ENCODE measurements at regions not wholly inside any gene's neighbourhood (a gene's known extent, or its start where the extent isn't known, plus 50 kb on each side); places are given as distances from the start of the nearest gene placed in this dataset.

DNA sequence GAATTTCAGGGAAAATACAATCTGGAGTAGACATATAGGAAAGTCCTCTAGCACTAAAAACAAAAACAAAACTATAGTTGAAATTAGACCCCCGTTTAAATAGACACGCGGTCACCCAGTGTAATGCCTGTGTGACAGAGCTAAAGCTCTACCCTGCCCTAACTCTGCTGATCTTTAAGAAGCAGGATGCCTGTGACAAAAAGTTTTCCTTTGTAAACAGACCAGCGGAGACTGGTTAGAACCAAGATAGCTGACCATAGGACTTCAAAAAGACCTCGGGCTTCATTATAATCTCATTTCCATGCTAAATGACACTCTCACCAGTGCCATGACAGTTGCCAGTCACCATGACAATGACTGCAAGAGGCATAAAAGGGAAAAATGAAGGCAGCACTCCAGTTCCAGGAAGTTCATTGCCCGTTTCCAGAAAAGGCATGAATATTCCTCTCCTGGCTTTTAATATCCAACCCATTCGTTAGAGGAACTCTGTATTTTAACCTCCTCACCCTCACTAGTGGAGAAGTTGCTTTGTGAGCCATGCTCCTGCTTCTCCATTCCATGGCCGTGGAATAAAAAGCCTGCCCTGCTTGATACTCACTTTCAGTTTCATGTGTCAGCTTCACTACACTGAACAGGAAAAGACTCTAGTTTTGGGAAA is 157.2 kb upstream of the COPS8 start:
- DNase-seq, result peak; percentile 10 to 51 (median 21)
- H3K4me3 ChIP-seq (ENCODE audit: control insufficient read depth in 1 of 7, extremely low read depth in 1 of 7, insufficient read depth in 4 of 7, low read depth in 2 of 7, low read length in 6 of 7), result peak overlapping the region in 5 of 7 experiments; percentile 35 to 85 (median 65)

DNA sequence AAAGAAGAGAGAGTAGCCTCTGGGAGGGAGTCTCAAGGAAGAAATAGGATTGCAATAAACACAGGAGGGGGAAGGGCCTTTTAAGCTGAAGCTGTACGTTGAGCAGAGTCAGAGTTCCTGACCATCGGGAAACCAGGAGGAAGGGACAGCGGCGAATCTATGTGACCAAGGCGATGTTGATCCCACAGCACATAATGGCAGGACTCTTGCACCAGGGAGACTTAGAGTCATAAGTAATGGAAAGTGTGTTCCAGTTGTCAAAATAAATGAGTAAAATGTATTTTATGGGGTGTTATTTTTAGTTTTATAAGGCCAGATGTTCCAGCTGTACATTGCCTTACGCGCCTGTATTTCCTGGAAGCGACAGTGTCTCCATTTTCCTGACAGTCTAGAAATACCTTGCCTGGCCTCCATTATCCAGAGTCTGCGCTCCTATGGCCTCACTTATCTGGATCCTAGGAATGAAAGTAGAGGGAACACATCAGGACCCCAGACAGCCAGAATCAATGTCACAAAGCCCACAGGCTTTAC is 152.8 kb upstream of the COPS8 start:
- peaks cover 0 to 6% (median 0%) of the 10 kb centered on the region in 4 experiments for H3K4me1 ChIP-seq (ENCODE audit: control extremely low read depth in 1 of 4, control insufficient read depth in 4 of 4, insufficient read depth in 4 of 4, low read length in 3 of 4)
- no peaks in the 10 kb centered on the region for H3K9me3 ChIP-seq (ENCODE audit: control extremely low read depth in 1 of 5, control insufficient read depth in 4 of 5, insufficient read depth in 2 of 5, low read depth in 1 of 5, low read length in 4 of 5)
- no peak for DNase-seq
- no peak overlapping the region for H3K4me3 ChIP-seq (ENCODE audit: control insufficient read depth in 1 of 7, extremely low read depth in 1 of 7, insufficient read depth in 4 of 7, low read depth in 2 of 7, low read length in 6 of 7)
- no peak overlapping the region for H3K27ac ChIP-seq (ENCODE audit: insufficient read depth in 1 of 2, low read depth in 1 of 2, low read length in 2 of 2, poor library complexity in 1 of 2, severe bottlenecking in 2 of 2)
- ChIA-PET CTCF (no interaction called here), POLR2A (no interaction called here)
- H3K27me3 ChIP-seq (replicated peaks in 2 of 5; ENCODE audit: control insufficient read depth in 4 of 5, insufficient read depth in 5 of 5, low read length in 4 of 5), result peaks cover 0 to 8% (median 0%) of the 10 kb centered on the region in 5 experiments
- H3K36me3 ChIP-seq (ENCODE audit: control insufficient read depth in 4 of 4, insufficient read depth in 4 of 4, low read length in 3 of 4), result no peaks in the 10 kb centered on the region
- WGBS (ENCODE audit: insufficient coverage), result 95% methylated on average over 8 of the region's 9 CpGs

More for the DNA sequence above, 157.2 kb upstream of the COPS8 start:
- no peaks in the 10 kb centered on the region for H3K9me3 ChIP-seq (ENCODE audit: control extremely low read depth in 1 of 5, control insufficient read depth in 4 of 5, insufficient read depth in 2 of 5, low read depth in 1 of 5, low read length in 4 of 5)
- POLR2A ChIA-PET, result interaction anchor here (0.6 kb wide), 1 partner anchor 146 kb away, joined by 3 read pairs; no protein-coding TSS in a partner anchor
- no peak overlapping the region for H3K27ac ChIP-seq (ENCODE audit: insufficient read depth in 1 of 2, low read depth in 1 of 2, low read length in 2 of 2, poor library complexity in 1 of 2, severe bottlenecking in 2 of 2)
- peaks cover 0 to 2% (median 0%) of the 10 kb centered on the region in 5 experiments for H3K27me3 ChIP-seq (replicated peaks in 2 of 5; ENCODE audit: control insufficient read depth in 4 of 5, insufficient read depth in 5 of 5, low read length in 4 of 5)
- peaks cover 0 to 6% (median 0%) of the 10 kb centered on the region in 4 experiments for H3K4me1 ChIP-seq (ENCODE audit: control extremely low read depth in 1 of 4, control insufficient read depth in 4 of 4, insufficient read depth in 4 of 4, low read length in 3 of 4)
- no peaks in the 10 kb centered on the region for H3K36me3 ChIP-seq (ENCODE audit: control insufficient read depth in 4 of 4, insufficient read depth in 4 of 4, low read length in 3 of 4)
- CTCF ChIA-PET, result interaction anchor here (0.7 kb wide), 2 partner anchors 13 to 16 kb away, joined by 3 read pairs; no protein-coding TSS in a partner anchor
- 2% methylated on average over 7 of the region's 8 CpGs for WGBS (ENCODE audit: insufficient coverage)

DNA sequence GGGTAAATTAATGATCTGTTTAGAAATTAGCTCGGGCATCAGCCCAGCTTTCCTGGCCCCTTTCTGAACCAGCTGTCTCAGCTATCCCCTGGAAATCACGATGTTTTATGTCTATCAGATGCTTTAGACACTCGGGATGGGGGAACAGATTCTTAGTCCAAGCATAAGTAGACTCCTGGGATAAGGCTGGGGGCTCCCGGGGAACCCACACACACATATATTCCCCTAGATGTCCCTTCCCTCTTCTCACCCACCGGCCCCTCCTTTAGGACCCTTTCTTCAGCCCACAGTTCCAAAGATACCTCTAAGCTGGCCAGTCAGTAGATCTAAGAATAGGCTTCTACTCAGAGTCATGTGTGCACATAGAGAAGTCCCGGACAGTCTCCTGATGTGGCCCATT is 151.5 kb upstream of the COPS8 start:
- no peaks in the 10 kb centered on the region for H3K4me1 ChIP-seq (ENCODE audit: control extremely low read depth in 1 of 4, control insufficient read depth in 4 of 4, insufficient read depth in 4 of 4, low read length in 3 of 4)
- no peak overlapping the region for H3K4me3 ChIP-seq (ENCODE audit: control insufficient read depth in 1 of 7, extremely low read depth in 1 of 7, insufficient read depth in 4 of 7, low read depth in 2 of 7, low read length in 6 of 7)
- WGBS (ENCODE audit: insufficient coverage), result 88% methylated on average over 4 of the region's 6 CpGs
- H3K36me3 ChIP-seq (ENCODE audit: control insufficient read depth in 4 of 4, insufficient read depth in 4 of 4, low read length in 3 of 4), result no peaks in the 10 kb centered on the region
- CTCF ChIA-PET, result no interaction called here
- H3K27ac ChIP-seq (ENCODE audit: insufficient read depth in 1 of 2, low read depth in 1 of 2, low read length in 2 of 2, poor library complexity in 1 of 2, severe bottlenecking in 2 of 2), result no peak overlapping the region
- no peak for DNase-seq
- H3K9me3 ChIP-seq (ENCODE audit: control extremely low read depth in 1 of 5, control insufficient read depth in 4 of 5, insufficient read depth in 2 of 5, low read depth in 1 of 5, low read length in 4 of 5), result no peaks in the 10 kb centered on the region
- POLR2A ChIA-PET, result no interaction called here
- peaks cover 0 to 8% (median 0%) of the 10 kb centered on the region in 5 experiments for H3K27me3 ChIP-seq (replicated peaks in 2 of 5; ENCODE audit: control insufficient read depth in 4 of 5, insufficient read depth in 5 of 5, low read length in 4 of 5)

DNA sequence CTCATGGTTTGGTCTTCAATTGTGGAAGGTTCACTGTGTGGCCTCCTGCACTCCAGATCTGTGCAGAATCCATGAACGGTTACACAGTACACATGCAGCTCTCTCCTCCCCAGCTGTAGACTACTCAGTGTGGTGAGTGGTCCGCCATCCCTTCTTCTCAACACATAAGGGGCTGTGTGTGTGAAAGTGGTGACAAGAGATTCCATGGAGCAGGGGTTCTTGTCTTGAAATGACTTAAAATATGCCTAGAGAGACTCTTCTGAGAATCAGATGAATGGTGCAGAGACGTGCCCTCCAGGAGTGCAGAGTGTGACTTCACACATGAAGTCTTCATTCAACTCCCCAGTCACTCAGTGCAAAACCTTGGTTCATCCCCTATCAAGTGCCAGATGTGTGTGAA is 151.0 kb upstream of the COPS8 start:
- Histone ChIP-seq H3K36me3 (ENCODE audit: control insufficient read depth in 4 of 4, insufficient read depth in 4 of 4, low read length in 3 of 4) (no peaks in the 10 kb centered on the region), H3K4me1 (ENCODE audit: control extremely low read depth in 1 of 4, control insufficient read depth in 4 of 4, insufficient read depth in 4 of 4, low read length in 3 of 4) (peaks cover 0 to under 1% (median 0%) of the 10 kb centered on the region in 4 experiments), H3K9me3 (ENCODE audit: control extremely low read depth in 1 of 5, control insufficient read depth in 4 of 5, insufficient read depth in 2 of 5, low read depth in 1 of 5, low read length in 4 of 5) (no peaks in the 10 kb centered on the region), H3K27ac (ENCODE audit: insufficient read depth in 1 of 2, low read depth in 1 of 2, low read length in 2 of 2, poor library complexity in 1 of 2, severe bottlenecking in 2 of 2) (no peak overlapping the region), H3K4me3 (ENCODE audit: control insufficient read depth in 1 of 7, extremely low read depth in 1 of 7, insufficient read depth in 4 of 7, low read depth in 2 of 7, low read length in 6 of 7) (no peak overlapping the region), H3K27me3 (replicated peaks in 2 of 5; ENCODE audit: control insufficient read depth in 4 of 5, insufficient read depth in 5 of 5, low read length in 4 of 5) (peaks cover 0 to 8% (median 0%) of the 10 kb centered on the region in 5 experiments)
- POLR2A ChIA-PET, result no interaction called here
- DNase-seq, result no peak
- CTCF ChIA-PET, result no interaction called here
- 100% methylated on average over 1 of the region's 3 CpGs for WGBS (ENCODE audit: insufficient coverage)

DNA sequence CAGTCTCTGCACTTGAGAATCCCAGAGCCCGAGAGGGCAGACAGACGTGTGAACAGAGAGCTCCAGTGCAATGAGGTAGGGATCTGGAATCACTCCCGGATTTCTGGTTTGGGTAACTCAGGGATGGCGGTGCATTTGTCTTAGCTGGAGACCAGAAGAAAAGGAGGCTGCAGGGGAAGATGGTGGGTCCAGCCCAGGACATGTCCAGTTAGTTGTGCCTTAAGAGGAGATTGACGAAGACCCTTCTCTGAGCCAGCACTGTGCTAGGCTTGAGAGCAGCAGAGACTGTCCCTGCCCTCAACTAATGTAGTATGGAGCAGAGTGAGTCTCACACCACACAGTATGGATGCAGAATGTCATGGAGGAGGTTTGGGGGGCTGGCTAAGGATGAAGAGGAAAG is 150.6 kb upstream of the COPS8 start:
- no peak overlapping the region for H3K27ac ChIP-seq (ENCODE audit: insufficient read depth in 1 of 2, low read depth in 1 of 2, low read length in 2 of 2, poor library complexity in 1 of 2, severe bottlenecking in 2 of 2)
- CTCF ChIA-PET, result no interaction called here
- no peak overlapping the region for H3K4me3 ChIP-seq (ENCODE audit: control insufficient read depth in 1 of 7, extremely low read depth in 1 of 7, insufficient read depth in 4 of 7, low read depth in 2 of 7, low read length in 6 of 7)
- no peaks in the 10 kb centered on the region for H3K36me3 ChIP-seq (ENCODE audit: control insufficient read depth in 4 of 4, insufficient read depth in 4 of 4, low read length in 3 of 4)
- no peak for DNase-seq
- POLR2A ChIA-PET, result no interaction called here
- peaks cover 0 to 4% (median 0%) of the 10 kb centered on the region in 4 experiments for H3K4me1 ChIP-seq (ENCODE audit: control extremely low read depth in 1 of 4, control insufficient read depth in 4 of 4, insufficient read depth in 4 of 4, low read length in 3 of 4)
- no peaks in the 10 kb centered on the region for H3K9me3 ChIP-seq (ENCODE audit: control extremely low read depth in 1 of 5, control insufficient read depth in 4 of 5, insufficient read depth in 2 of 5, low read depth in 1 of 5, low read length in 4 of 5)
- 100% methylated on average over 5 of the region's 5 CpGs for WGBS (ENCODE audit: insufficient coverage)
- H3K27me3 ChIP-seq (replicated peaks in 2 of 5; ENCODE audit: control insufficient read depth in 4 of 5, insufficient read depth in 5 of 5, low read length in 4 of 5), result peaks cover 0 to 8% (median 0%) of the 10 kb centered on the region in 5 experiments

DNA sequence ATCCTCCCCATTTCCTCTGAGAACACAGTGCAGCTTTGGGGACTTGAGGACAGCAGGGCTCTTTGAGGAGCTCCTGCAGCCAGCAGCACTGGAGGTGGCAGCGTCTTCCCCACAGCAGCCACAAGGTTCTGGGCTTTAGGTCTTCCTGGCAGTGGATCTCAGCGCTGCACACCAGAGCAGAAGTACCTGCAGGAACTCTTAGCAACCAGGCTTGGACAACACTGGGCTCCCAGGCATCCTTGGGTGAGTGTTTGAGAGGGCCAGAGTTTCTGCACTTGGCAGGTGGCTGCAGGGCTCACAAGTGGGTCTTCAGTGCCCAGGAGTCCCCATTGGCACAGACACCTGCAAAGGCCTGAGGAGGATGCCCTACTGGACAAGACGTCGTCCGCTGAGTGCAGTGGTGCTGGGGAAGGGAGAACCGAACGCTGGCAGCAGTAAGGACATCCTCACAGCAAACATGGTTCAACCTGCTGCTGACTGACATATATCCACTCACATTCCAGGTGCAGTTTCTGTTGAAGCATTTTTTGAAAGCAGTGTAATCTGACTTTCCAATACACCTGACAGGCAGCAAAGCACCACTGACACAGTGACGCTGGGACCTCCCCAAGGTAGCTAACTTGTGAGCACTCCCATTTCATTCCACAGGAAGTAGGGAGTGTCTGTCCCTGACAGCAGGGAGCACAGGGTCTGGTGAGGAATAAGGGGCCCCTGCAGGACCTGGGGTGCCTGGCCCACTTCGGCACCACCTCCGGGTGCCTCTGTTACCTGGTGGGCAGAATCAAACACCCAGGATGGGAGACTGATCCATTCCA is 149.9 kb upstream of the COPS8 start:
- ChIA-PET CTCF (no interaction called here), POLR2A (interaction anchor here (0.6 kb wide), 1 partner anchor 25 kb away, joined by 5 read pairs; no protein-coding TSS in a partner anchor)
- H3K4me3 ChIP-seq (ENCODE audit: control insufficient read depth in 1 of 7, extremely low read depth in 1 of 7, insufficient read depth in 4 of 7, low read depth in 2 of 7, low read length in 6 of 7), result no peak overlapping the region
- peaks cover 0 to 8% (median 0%) of the 10 kb centered on the region in 5 experiments for H3K27me3 ChIP-seq (replicated peaks in 2 of 5; ENCODE audit: control insufficient read depth in 4 of 5, insufficient read depth in 5 of 5, low read length in 4 of 5)
- WGBS (ENCODE audit: insufficient coverage), result 98% methylated on average over 7 of the region's 10 CpGs
- no peaks in the 10 kb centered on the region for H3K36me3 ChIP-seq (ENCODE audit: control insufficient read depth in 4 of 4, insufficient read depth in 4 of 4, low read length in 3 of 4)
- H3K4me1 ChIP-seq (ENCODE audit: control extremely low read depth in 1 of 4, control insufficient read depth in 4 of 4, insufficient read depth in 4 of 4, low read length in 3 of 4), result peaks cover 0 to 7% (median under 1%) of the 10 kb centered on the region in 4 experiments
- no peak for DNase-seq
- H3K9me3 ChIP-seq (ENCODE audit: control extremely low read depth in 1 of 5, control insufficient read depth in 4 of 5, insufficient read depth in 2 of 5, low read depth in 1 of 5, low read length in 4 of 5), result no peaks in the 10 kb centered on the region
- H3K27ac ChIP-seq (ENCODE audit: insufficient read depth in 1 of 2, low read depth in 1 of 2, low read length in 2 of 2, poor library complexity in 1 of 2, severe bottlenecking in 2 of 2), result no peak overlapping the region
